ENCODE measurements at regions not wholly inside any gene's neighbourhood (a gene's known extent, or its start where the extent isn't known, plus 50 kb on each side); places are given as distances from the start of the nearest gene placed in this dataset.

- TF ChIP-seq SP4 (IDR thresholded peaks at IDR 0.05; ENCODE audit: low read length), result no peak
These were observed 106.6 kb upstream of the ZBTB40 start (continued) for GRCh38 chr1:22344851-22345560.

All from H1 (cell line).